ENCODE measurements at regions not wholly inside any gene's neighbourhood (a gene's known extent, or its start where the extent isn't known, plus 50 kb on each side); places are given as distances from the start of the nearest gene placed in this dataset.

DNA sequence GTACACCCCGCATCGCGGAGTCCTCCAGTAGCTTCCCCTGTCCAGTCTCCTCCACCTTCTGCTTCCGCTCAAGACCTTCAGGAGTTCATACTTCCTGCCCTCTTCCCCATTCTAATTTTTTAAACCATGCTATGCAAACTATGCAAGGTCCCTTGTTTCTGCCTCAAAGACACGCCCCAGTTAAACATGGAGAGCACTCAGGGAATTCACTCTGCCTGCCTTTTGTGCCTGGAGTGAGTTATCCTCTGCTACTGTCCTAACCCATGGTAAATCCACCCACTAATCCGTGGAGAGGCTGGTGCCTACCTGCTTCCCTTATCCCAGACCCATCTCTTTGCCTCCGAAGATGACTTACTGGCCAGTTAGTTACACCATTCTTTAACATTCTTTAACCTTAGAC lies 473.7 kb upstream of the JARID2 start:
- Histone ChIP-seq H3K4me1 (ENCODE audit: control insufficient read depth in 1 of 2, insufficient read depth in 2 of 2, low read depth in 1 of 2, low read length in 1 of 2) (no peaks in the 10 kb centered on the region), H2AFZ (ENCODE audit: low read depth) (no peak overlapping the region), H4K20me1 (ENCODE audit: insufficient read depth) (no peaks in the 10 kb centered on the region), H3K4me3 (ENCODE audit: low read depth in 2 of 2, low read length in 1 of 2) (no peak overlapping the region), H3K9me2 (no peaks in the 10 kb centered on the region), H3K4me2 (no peak overlapping the region), H3K9ac (no peak overlapping the region), H3K36me3 (replicated peaks in 1 of 2; ENCODE audit: control insufficient read depth in 1 of 2, insufficient read depth in 2 of 2, low read length in 1 of 2) (no peaks in the 10 kb centered on the region), H3K27me3 (ENCODE audit: insufficient read depth) (no peaks in the 10 kb centered on the region), H3F3A (replicated peaks; ENCODE audit: insufficient read depth) (no peaks in the 10 kb centered on the region), H3K79me2 (ENCODE audit: insufficient read depth) (no peaks in the 10 kb centered on the region), H3K27ac (ENCODE audit: low read depth in 2 of 2, low read length in 1 of 2) (no peak overlapping the region), H3K9me3 (no peaks in the 10 kb centered on the region)
- 67% methylated on average over 7 of the region's 7 CpGs for WGBS (ENCODE audit: low lambda C conversion rate)
- no peak for DNase-seq
- ChIA-PET POLR2A (no interaction called here), CTCF (no interaction called here)
- TF ChIP-seq FOSL2 (IDR thresholded peaks at IDR 0.05; ENCODE audit: borderline replicate concordance, low read depth) (no peak), RAD21 (IDR thresholded peaks at IDR 0.05; ENCODE audit: low read length) (no peak), RFX5 (IDR thresholded peaks at IDR 0.05; ENCODE audit: low read length) (no peak), MEF2A (IDR thresholded peaks at IDR 0.05; ENCODE audit: borderline replicate concordance, low read depth) (no peak), EZH2phosphoT487 (IDR thresholded peaks at IDR 0.05; ENCODE audit: borderline replicate concordance, low read depth) (no peak), SIN3A (IDR thresholded peaks at IDR 0.05; ENCODE audit: borderline replicate concordance, low read depth, low read length) (no peak), ELF1 (IDR thresholded peaks at IDR 0.05) (no peak), RXRA (IDR thresholded peaks at IDR 0.05; ENCODE audit: borderline replicate concordance, low read depth) (no peak), FOXJ3 (CRISPR knock-in tag; IDR thresholded peaks at IDR 0.05) (no peak), CHD2 (IDR thresholded peaks at IDR 0.05; ENCODE audit: low read length, partially characterized antibody) (no peak)
- TF ChIP-seq, protein P1, sequence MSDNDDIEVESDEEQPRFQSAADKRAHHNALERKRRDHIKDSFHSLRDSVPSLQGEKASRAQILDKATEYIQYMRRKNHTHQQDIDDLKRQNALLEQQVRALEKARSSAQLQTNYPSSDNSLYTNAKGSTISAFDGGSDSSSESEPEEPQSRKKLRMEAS (IDR thresholded peaks at IDR 0.05; ENCODE audit: low read depth): no peak
- TF ChIP-seq, protein P2, sequence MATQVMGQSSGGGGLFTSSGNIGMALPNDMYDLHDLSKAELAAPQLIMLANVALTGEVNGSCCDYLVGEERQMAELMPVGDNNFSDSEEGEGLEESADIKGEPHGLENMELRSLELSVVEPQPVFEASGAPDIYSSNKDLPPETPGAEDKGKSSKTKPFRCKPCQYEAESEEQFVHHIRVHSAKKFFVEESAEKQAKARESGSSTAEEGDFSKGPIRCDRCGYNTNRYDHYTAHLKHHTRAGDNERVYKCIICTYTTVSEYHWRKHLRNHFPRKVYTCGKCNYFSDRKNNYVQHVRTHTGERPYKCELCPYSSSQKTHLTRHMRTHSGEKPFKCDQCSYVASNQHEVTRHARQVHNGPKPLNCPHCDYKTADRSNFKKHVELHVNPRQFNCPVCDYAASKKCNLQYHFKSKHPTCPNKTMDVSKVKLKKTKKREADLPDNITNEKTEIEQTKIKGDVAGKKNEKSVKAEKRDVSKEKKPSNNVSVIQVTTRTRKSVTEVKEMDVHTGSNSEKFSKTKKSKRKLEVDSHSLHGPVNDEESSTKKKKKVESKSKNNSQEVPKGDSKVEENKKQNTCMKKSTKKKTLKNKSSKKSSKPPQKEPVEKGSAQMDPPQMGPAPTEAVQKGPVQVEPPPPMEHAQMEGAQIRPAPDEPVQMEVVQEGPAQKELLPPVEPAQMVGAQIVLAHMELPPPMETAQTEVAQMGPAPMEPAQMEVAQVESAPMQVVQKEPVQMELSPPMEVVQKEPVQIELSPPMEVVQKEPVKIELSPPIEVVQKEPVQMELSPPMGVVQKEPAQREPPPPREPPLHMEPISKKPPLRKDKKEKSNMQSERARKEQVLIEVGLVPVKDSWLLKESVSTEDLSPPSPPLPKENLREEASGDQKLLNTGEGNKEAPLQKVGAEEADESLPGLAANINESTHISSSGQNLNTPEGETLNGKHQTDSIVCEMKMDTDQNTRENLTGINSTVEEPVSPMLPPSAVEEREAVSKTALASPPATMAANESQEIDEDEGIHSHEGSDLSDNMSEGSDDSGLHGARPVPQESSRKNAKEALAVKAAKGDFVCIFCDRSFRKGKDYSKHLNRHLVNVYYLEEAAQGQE (IDR thresholded peaks at IDR 0.05; ENCODE audit: low read depth, low read length): no peak
- TF ChIP-seq, protein P3, sequence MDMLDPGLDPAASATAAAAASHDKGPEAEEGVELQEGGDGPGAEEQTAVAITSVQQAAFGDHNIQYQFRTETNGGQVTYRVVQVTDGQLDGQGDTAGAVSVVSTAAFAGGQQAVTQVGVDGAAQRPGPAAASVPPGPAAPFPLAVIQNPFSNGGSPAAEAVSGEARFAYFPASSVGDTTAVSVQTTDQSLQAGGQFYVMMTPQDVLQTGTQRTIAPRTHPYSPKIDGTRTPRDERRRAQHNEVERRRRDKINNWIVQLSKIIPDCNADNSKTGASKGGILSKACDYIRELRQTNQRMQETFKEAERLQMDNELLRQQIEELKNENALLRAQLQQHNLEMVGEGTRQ (IDR thresholded peaks at IDR 0.05; ENCODE audit: borderline replicate concordance, low read depth, low read length): no peak

DNA sequence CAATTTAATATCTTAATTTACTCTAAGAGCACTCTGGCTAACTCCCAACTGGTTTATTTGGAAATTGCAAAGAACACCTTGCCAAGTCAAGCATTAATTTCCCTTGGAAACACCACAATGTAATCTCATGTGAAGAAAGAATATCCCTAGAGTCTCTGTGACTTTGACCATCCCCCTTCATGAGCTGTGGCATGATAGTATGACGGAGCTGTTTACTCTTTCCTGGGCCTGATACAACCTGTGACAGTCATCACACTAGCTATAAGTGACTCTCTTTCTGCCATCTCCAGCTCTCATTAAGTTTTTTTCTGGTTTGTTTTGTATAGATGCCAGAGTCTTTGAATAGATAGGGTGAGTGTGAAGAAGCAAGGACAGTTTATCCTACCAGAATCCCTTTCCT lies 470.3 kb upstream of the JARID2 start:
- no peak overlapping the region for H3K4me3 ChIP-seq (ENCODE audit: low read depth in 2 of 2, low read length in 1 of 2)
- no peaks in the 10 kb centered on the region for H3K9me3 ChIP-seq
- H3K36me3 ChIP-seq (replicated peaks in 1 of 2; ENCODE audit: control insufficient read depth in 1 of 2, insufficient read depth in 2 of 2, low read length in 1 of 2): no peaks in the 10 kb centered on the region
- 47% methylated on average over 1 of the region's 1 CpG for WGBS (ENCODE audit: low lambda C conversion rate)
- H3K79me2 ChIP-seq (ENCODE audit: insufficient read depth): no peaks in the 10 kb centered on the region
- POLR2A ChIA-PET: no interaction called here
- no peak overlapping the region for H3K4me2 ChIP-seq
- H2AFZ ChIP-seq (ENCODE audit: low read depth): no peak overlapping the region
- H3K27me3 ChIP-seq (ENCODE audit: insufficient read depth): no peaks in the 10 kb centered on the region
- H3K27ac ChIP-seq (ENCODE audit: low read depth in 2 of 2, low read length in 1 of 2): no peak overlapping the region
- no peaks in the 10 kb centered on the region for H4K20me1 ChIP-seq (ENCODE audit: insufficient read depth)
- no peak for TF ChIP-seq RXRA (IDR thresholded peaks at IDR 0.05; ENCODE audit: borderline replicate concordance, low read depth)
- TF ChIP-seq GABPA (IDR thresholded peaks at IDR 0.05; ENCODE audit: low read depth): no peak
- no peak for TF ChIP-seq TEAD4 (IDR thresholded peaks at IDR 0.05; ENCODE audit: borderline replicate concordance, insufficient read depth)
- TF ChIP-seq YY1 (IDR thresholded peaks at IDR 0.05; ENCODE audit: low read depth): no peak
- TF ChIP-seq, protein P4, sequence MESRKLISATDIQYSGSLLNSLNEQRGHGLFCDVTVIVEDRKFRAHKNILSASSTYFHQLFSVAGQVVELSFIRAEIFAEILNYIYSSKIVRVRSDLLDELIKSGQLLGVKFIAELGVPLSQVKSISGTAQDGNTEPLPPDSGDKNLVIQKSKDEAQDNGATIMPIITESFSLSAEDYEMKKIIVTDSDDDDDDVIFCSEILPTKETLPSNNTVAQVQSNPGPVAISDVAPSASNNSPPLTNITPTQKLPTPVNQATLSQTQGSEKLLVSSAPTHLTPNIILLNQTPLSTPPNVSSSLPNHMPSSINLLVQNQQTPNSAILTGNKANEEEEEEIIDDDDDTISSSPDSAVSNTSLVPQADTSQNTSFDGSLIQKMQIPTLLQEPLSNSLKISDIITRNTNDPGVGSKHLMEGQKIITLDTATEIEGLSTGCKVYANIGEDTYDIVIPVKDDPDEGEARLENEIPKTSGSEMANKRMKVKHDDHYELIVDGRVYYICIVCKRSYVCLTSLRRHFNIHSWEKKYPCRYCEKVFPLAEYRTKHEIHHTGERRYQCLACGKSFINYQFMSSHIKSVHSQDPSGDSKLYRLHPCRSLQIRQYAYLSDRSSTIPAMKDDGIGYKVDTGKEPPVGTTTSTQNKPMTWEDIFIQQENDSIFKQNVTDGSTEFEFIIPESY (IDR thresholded peaks at IDR 0.05; ENCODE audit: borderline replicate concordance, low read depth): no peak
- TF ChIP-seq, protein P2 (IDR thresholded peaks at IDR 0.05; ENCODE audit: low read depth, low read length): no peak
- TF ChIP-seq GATA2 (CRISPR knock-in tag; IDR thresholded peaks at IDR 0.05): no peak
- CTCF ChIA-PET: no interaction called here
- no peak for DNase-seq
- H3K9me2 ChIP-seq: no peaks in the 10 kb centered on the region
- no peak overlapping the region for H3K9ac ChIP-seq
- no peaks in the 10 kb centered on the region for H3K4me1 ChIP-seq (ENCODE audit: control insufficient read depth in 1 of 2, insufficient read depth in 2 of 2, low read depth in 1 of 2, low read length in 1 of 2)
- H3F3A ChIP-seq (replicated peaks; ENCODE audit: insufficient read depth): no peaks in the 10 kb centered on the region

Measured in SK-N-SH (cell line).